ENCODE measurements at regions not wholly inside any gene's neighbourhood (a gene's known extent, or its start where the extent isn't known, plus 50 kb on each side); places are given as distances from the start of the nearest gene placed in this dataset.

DNA sequence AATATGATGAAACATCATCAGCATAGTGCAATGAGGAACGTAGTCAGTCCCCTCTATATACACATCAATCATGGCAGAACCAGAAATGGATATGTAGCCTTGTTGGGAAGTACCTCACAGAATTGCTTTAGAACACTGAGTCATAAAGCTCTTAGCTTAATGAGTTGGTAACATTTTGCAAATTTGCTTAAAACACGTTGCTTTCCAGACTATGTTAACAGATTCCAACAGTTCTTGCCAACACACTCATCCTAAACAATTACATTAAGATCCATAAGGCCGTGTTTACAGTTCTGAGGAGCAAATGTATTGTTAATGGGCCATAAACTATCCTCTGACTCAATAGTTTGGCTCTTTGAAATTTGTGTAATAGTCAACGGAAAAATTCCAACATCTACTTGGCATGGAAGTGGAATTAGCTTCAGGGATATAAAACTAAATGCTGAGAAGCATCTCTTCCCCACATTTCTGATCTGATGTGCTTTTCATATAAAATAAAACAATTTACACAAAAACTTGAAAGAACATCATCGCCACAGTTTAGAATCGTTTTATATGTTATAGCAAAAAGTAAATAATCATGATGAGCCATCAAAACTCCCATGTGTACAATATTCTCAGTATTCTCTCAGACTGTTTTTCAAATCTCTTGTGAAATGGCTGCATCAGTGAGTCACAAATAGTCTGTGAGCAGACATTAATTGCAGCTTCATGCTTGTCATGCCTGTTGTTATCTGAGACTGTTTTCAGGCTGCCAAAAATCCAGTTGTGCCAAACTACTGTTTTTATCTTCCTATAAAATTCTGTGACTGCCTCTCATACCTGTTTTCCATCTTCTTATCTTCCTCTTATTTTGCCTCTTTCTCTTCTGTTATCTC, 291.9 kb downstream of the COX7C start:
- no peak for TF ChIP-seq CTCF (IDR thresholded peaks at IDR 0.05)
- no peak for TF ChIP-seq EZH2 (IDR thresholded peaks at IDR 0.05)
- TF ChIP-seq EZH2phosphoT487 (IDR thresholded peaks at IDR 0.05), result no peak
